Activated CD4-positive, alpha-beta T cell treated with anti-CD3 and anti-CD28 coated beads, Interleukin-2, Interleukin-4, amounts not matched to agents 100 ng/mL and 50 ng/mL, durations not matched to agents 16 hours and 8 hours (primary cell): ENCODE measurements at regions not wholly inside any gene's neighbourhood (a gene's known extent, or its start where the extent isn't known, plus 50 kb on each side); places are given as distances from the start of the nearest gene placed in this dataset.
"Not testable (repeated sequence)": the region's sequence is repeated elsewhere in the genome, so short reads cannot be mapped to it uniquely, and the experiment has no call there.

ENCODE experiments used
- DNase-seq: peaks from one replicate; pipeline ENCODE4 v3.0.0-alpha.2; 2020; ENCODE audit warnings: low spot score

GRCh38 chr2:75381032-75381431 lies 179.7 kb downstream of the EVA1A start:
- no peak for DNase-seq

- no peak for DNase-seq
Observed at GRCh38 chr2:75379476-75380210, 180.3 kb upstream of the TACR1 start.

- no peak for DNase-seq
Observed at GRCh38 chr2:75375646-75376582, 176.6 kb upstream of the TACR1 start.

GRCh38 chr2:75374414-75374957 lies 175.2 kb upstream of the TACR1 start:
- not testable (repeated sequence) for DNase-seq

GRCh38 chr2:75367401-75367800 lies 168.1 kb upstream of the TACR1 start:
- DNase-seq = no peak

- DNase-seq = no peak
Observed at GRCh38 chr2:75361486-75361885, 162.2 kb upstream of the TACR1 start.

- no peak for DNase-seq
Observed at GRCh38 chr2:75360945-75361344, 161.6 kb upstream of the TACR1 start.

GRCh38 chr2:75356865-75357264 lies 157.5 kb upstream of the TACR1 start:
- DNase-seq = no peak

- DNase-seq = no peak
Observed at GRCh38 chr2:75353131-75353530, 153.8 kb upstream of the TACR1 start.

- no peak for DNase-seq
Observed at GRCh38 chr2:75348307-75348706, 149.0 kb upstream of the TACR1 start.

GRCh38 chr2:75344146-75344545 lies 144.8 kb upstream of the TACR1 start:
- no peak for DNase-seq

GRCh38 chr2:75342504-75343175 lies 143.3 kb upstream of the TACR1 start:
- DNase-seq = no peak

GRCh38 chr2:75340560-75340959 lies 141.2 kb upstream of the TACR1 start:
- DNase-seq = no peak

- DNase-seq = no peak
Observed at GRCh38 chr2:75338461-75338860, 139.1 kb upstream of the TACR1 start.

- DNase-seq = no peak
Observed at GRCh38 chr2:75337619-75338018, 138.3 kb upstream of the TACR1 start.

- DNase-seq = no peak
Observed at GRCh38 chr2:75337016-75337415, 137.7 kb upstream of the TACR1 start.

- no peak for DNase-seq
Observed at GRCh38 chr2:75336451-75336850, 137.1 kb upstream of the TACR1 start.

GRCh38 chr2:75334076-75334475 lies 134.8 kb upstream of the TACR1 start:
- DNase-seq = no peak

GRCh38 chr2:75333646-75334045 lies 134.3 kb upstream of the TACR1 start:
- DNase-seq = no peak

GRCh38 chr2:75328156-75328555 lies 128.8 kb upstream of the TACR1 start:
- DNase-seq = no peak

- no peak for DNase-seq
Observed at GRCh38 chr2:75327334-75327733, 128.0 kb upstream of the TACR1 start.

- no peak for DNase-seq
Observed at GRCh38 chr2:75326645-75327044, 127.3 kb upstream of the TACR1 start.
